Keratinocyte (primary cell): ENCODE measurements at regions not wholly inside any gene's neighbourhood (a gene's known extent, or its start where the extent isn't known, plus 50 kb on each side); places are given as distances from the start of the nearest gene placed in this dataset.

Experiments used
- DNase-seq: peaks from one replicate; pipeline ENCODE4 v3.0.0-alpha.2; 2011; ENCODE audit warnings: low read depth, missing footprints, low spot score
- FAIRE-seq: peaks from 2 replicates; lab custom pipeline; 2011; peaks lifted over from hg19 to GRCh38; lab: Jason Lieb, UNC
- H2AFZ ChIP-seq: 2 replicates; pipeline ENCODE4 v1.6.0; 2012; ENCODE audit warnings: low read length, control low read depth, inconsistent platforms; ENCODE audit not compliant: control insufficient read depth
- H3K27ac ChIP-seq: 2 replicates; pipeline ENCODE4 v1.5.1; 2011; ENCODE audit warnings: low read length; ENCODE audit not compliant: control insufficient read depth, insufficient read depth
- H3K27me3 ChIP-seq: 3 replicates; pipeline ENCODE4 v1.6.0; 2011; ENCODE audit warnings: low read length; ENCODE audit not compliant: control insufficient read depth, insufficient read depth; ENCODE audit errors: extremely low read depth
- H3K36me3 ChIP-seq, 2 experiments: 2 replicates in 1 of 2; 3 replicates in 1 of 2; pipeline ENCODE4 v1.5.1; 2011; ENCODE audit warnings: low read length in 2 of 2, mild to moderate bottlenecking in 1 of 2; ENCODE audit not compliant: control insufficient read depth in 2 of 2, insufficient read depth in 2 of 2; ENCODE audit errors: extremely low read depth in 1 of 2
- H3K4me1 ChIP-seq: 3 replicates; pipeline ENCODE4 v1.5.1; 2011; ENCODE audit warnings: low read length; ENCODE audit not compliant: control insufficient read depth, insufficient read depth; ENCODE audit errors: extremely low read depth
- H3K4me2 ChIP-seq: 3 replicates; pipeline ENCODE4 v1.6.0; 2011; ENCODE audit warnings: low read depth, low read length; ENCODE audit not compliant: control insufficient read depth, insufficient read depth; ENCODE audit errors: extremely low read depth
- H3K4me3 ChIP-seq, 3 experiments: fragments of 200-600 bp in 1 of 3; sonication (generic) in 1 of 3; 2 replicates in 2 of 3; 3 replicates in 1 of 3; pipeline ENCODE4 v1.5.1; 2011 to 2016; ENCODE audit warnings: low read length in 3 of 3, mild to moderate bottlenecking in 3 of 3, control low read depth in 2 of 3, inconsistent platforms in 1 of 3, low read depth in 1 of 3, mixed read lengths in 1 of 3, mixed run types in 1 of 3, moderate library complexity in 1 of 3; ENCODE audit not compliant: control insufficient read depth in 2 of 3, insufficient read depth in 2 of 3; ENCODE audit errors: extremely low read depth in 1 of 3
- H3K79me2 ChIP-seq: 2 replicates; pipeline ENCODE4 v1.6.0; 2012; ENCODE audit warnings: low read length; ENCODE audit not compliant: control insufficient read depth, insufficient read depth
- H3K9ac ChIP-seq: 3 replicates; pipeline ENCODE4 v1.6.0; 2011; ENCODE audit warnings: low read length; ENCODE audit not compliant: control insufficient read depth, insufficient read depth; ENCODE audit errors: extremely low read depth
- H3K9me1 ChIP-seq: 3 replicates; pipeline ENCODE4 v1.6.0; 2011; ENCODE audit warnings: low read length; ENCODE audit not compliant: control insufficient read depth, insufficient read depth; ENCODE audit errors: extremely low read depth
- H3K9me3 ChIP-seq: 2 replicates; pipeline ENCODE4 v1.5.1; 2012; ENCODE audit warnings: low read depth, low read length; ENCODE audit not compliant: control insufficient read depth
- H4K20me1 ChIP-seq: 3 replicates; pipeline ENCODE4 v1.6.0; 2011; ENCODE audit warnings: low read length; ENCODE audit not compliant: control insufficient read depth, insufficient read depth; ENCODE audit errors: extremely low read depth
- CTCF ChIP-seq, 3 experiments: IDR thresholded peaks in 1 of 3; conservative IDR thresholded peaks in 1 of 3; optimal IDR thresholded peaks in 1 of 3; 2 replicates in 2 of 3; 3 replicates in 1 of 3; pipeline versions ENCODE3 to v1.5.1; 2011; ENCODE audit warnings: low read length in 3 of 3, mild to moderate bottlenecking in 3 of 3, moderate library complexity in 2 of 3, control low read depth in 1 of 3, inconsistent platforms in 1 of 3; ENCODE audit not compliant: insufficient read depth in 2 of 3; ENCODE audit errors: extremely low read depth in 1 of 3
- EZH2 ChIP-seq: IDR thresholded peaks from one replicate; pipeline ENCODE4 v1.6.1; 2012; ENCODE audit warnings: inconsistent platforms, mild to moderate bottlenecking, low read length, moderate library complexity
- dilution Hi-C: fragments of 300-500 bp; cut with MboI; formaldehyde crosslinking; loops from one replicate; pipeline ENCODE4 v1.7.0; 2020; ENCODE audit warnings: low sequenced_read_pairs; ENCODE audit not compliant: extremely low pct_ligation_motif_present

DNA sequence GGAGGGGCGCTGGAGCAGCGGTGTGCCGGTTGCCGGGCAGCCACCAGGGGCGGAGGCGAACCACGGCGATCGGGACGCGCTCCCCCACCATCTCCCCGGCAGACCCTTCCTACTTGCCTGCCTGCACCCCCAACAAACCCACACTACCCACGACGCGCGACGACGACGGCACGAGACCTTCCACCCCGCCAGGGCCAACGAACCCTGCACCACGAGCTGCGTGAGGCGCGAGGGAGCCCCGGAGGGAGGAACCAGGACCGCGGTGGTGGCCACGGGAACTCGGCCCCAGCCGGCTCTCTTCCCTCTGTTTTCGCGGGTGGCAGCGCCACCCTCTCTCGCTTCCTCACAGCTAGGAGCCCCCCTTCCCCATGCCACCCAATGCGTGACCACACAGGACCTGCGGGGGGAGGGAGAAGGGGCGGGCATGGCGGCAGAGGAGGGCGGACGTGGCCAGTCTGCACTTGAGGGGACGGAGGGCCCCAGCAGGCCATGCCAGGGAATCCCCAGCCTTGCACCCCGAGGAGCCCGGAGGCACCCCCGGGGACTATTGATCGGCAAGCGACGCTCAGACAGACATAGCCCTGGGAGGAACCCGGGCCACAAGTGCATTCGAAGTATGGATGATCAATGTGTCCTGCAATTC, 1516.4 kb upstream of the DEFB115 start:
- H3K9ac ChIP-seq, result no peak overlapping the region
- FAIRE-seq, result no peak
- dilution Hi-C loops, result no loop called here

DNA sequence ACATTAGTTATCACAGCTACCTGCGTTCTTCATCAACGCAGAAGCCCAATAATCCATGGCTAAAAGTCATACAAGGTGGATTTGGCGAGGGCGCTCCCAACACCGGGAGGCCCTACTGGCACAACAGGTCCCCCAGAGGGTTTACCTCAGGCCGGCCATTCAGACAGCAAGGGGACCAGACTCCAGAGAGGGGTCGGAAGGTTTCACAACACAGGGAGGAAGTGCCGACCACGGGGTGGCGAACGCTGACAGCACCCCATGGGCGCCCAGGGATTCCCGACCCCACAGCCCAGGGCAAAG, 1515.9 kb upstream of the DEFB115 start:
- Histone ChIP-seq H3K27ac (no peak overlapping the region), H3K4me3 (no peak overlapping the region), H3K9ac (no peak overlapping the region), H3K4me1 (no peaks in the 10 kb centered on the region), H3K9me3 (peaks cover 17% of the 10 kb centered on the region), H3K36me3 (no peaks in the 10 kb centered on the region), H3K27me3 (no peaks in the 10 kb centered on the region), H3K79me2 (no peaks in the 10 kb centered on the region), H2AFZ (no peak overlapping the region), H3K4me2 (no peak overlapping the region), H3K9me1 (no peaks in the 10 kb centered on the region), H4K20me1 (no peaks in the 10 kb centered on the region)
- dilution Hi-C loops, result no loop called here
- no peak for TF ChIP-seq EZH2
- TF ChIP-seq CTCF (optimal IDR thresholded peaks at IDR 0.05 in 1 of 3, IDR thresholded peaks at IDR 0.05 in 1 of 3, conservative IDR thresholded peaks at IDR 0.05 in 1 of 3; ENCODE audit: extremely low read depth in 1 of 3, insufficient read depth in 2 of 3, low read length in 3 of 3), result no peak
- no peak for DNase-seq
- no peak for FAIRE-seq

More for the DNA sequence above, 1516.4 kb upstream of the DEFB115 start:
- Histone ChIP-seq H3K9me1 (no peaks in the 10 kb centered on the region), H3K27me3 (no peaks in the 10 kb centered on the region), H3K4me3 (no peak overlapping the region), H3K27ac (no peak overlapping the region), H4K20me1 (no peaks in the 10 kb centered on the region), H3K36me3 (no peaks in the 10 kb centered on the region), H2AFZ (no peak overlapping the region), H3K79me2 (no peaks in the 10 kb centered on the region), H3K4me1 (no peaks in the 10 kb centered on the region), H3K4me2 (no peak overlapping the region), H3K9me3 (peaks cover 17% of the 10 kb centered on the region)
- DNase-seq, result no peak
- TF ChIP-seq CTCF (optimal IDR thresholded peaks at IDR 0.05 in 1 of 3, IDR thresholded peaks at IDR 0.05 in 1 of 3, conservative IDR thresholded peaks at IDR 0.05 in 1 of 3; ENCODE audit: extremely low read depth in 1 of 3, insufficient read depth in 2 of 3, low read length in 3 of 3) (no peak), EZH2 (no peak)
